NB4 (cell line): ENCODE measurements at regions not wholly inside any gene's neighbourhood (a gene's known extent, or its start where the extent isn't known, plus 50 kb on each side); places are given as distances from the start of the nearest gene placed in this dataset.

Experiments
- DNase-seq: peaks from one replicate; pipeline ENCODE4 v3.0.0; 2010; ENCODE audit warnings: low read depth
- H3K4me3 ChIP-seq: one replicate; pipeline ENCODE4 v1.5.1; 2011; ENCODE audit warnings: mild to moderate bottlenecking, low read depth, low read length, moderate library complexity
- CTCF ChIP-seq: IDR thresholded peaks from one replicate; pipeline ENCODE4 v1.5.1; 2012; ENCODE audit warnings: low read depth, low read length
- MAX ChIP-seq: IDR thresholded peaks from 2 replicates; pipeline ENCODE4 v1.6.1; 2011; ENCODE audit warnings: low read depth, low read length
- MYC ChIP-seq: IDR thresholded peaks from 2 replicates; pipeline ENCODE4 v1.6.1; 2011; ENCODE audit warnings: low read depth, low read length
- POLR2A ChIP-seq: IDR thresholded peaks from 2 replicates; pipeline ENCODE4 v1.6.1; 2011; ENCODE audit warnings: mild to moderate bottlenecking; ENCODE audit not compliant: insufficient read length; ENCODE audit errors: extremely low read depth

GRCh38 chr3:127050733-127051132, 67.8 kb downstream of the PLXNA1 start:
- no peak for TF ChIP-seq MAX
- no peak for TF ChIP-seq CTCF
- TF ChIP-seq POLR2A: no peak
- TF ChIP-seq MYC: no peak
- H3K4me3 ChIP-seq: no peak overlapping the region
- DNase-seq: no peak

- no peak overlapping the region for H3K4me3 ChIP-seq
- TF ChIP-seq CTCF (no peak), MYC (no peak), MAX (no peak), POLR2A (no peak)
- no peak for DNase-seq
These were observed 69.2 kb downstream of the PLXNA1 start for GRCh38 chr3:127052121-127052561.

- H3K4me3 ChIP-seq: no peak overlapping the region
- no peak for TF ChIP-seq MAX
- TF ChIP-seq CTCF: no peak
- TF ChIP-seq POLR2A: no peak
- TF ChIP-seq MYC: no peak
- no peak for DNase-seq
These were observed 70.1 kb downstream of the PLXNA1 start for GRCh38 chr3:127053026-127053425.

GRCh38 chr3:127053450-127053849, 70.5 kb downstream of the PLXNA1 start:
- no peak for TF ChIP-seq MAX
- TF ChIP-seq CTCF: no peak
- no peak for TF ChIP-seq POLR2A
- no peak for TF ChIP-seq MYC
- DNase-seq: no peak
- H3K4me3 ChIP-seq: no peak overlapping the region

GRCh38 chr3:127053979-127054378, 71.1 kb downstream of the PLXNA1 start:
- H3K4me3 ChIP-seq: no peak overlapping the region
- DNase-seq: no peak
- TF ChIP-seq CTCF (no peak), MYC (no peak), MAX (no peak), POLR2A (no peak)

GRCh38 chr3:127056281-127056680, 73.4 kb downstream of the PLXNA1 start:
- H3K4me3 ChIP-seq: no peak overlapping the region
- no peak for DNase-seq
- TF ChIP-seq POLR2A (no peak), CTCF (no peak), MYC (no peak), MAX (no peak)
